HL-60 (cell line): ENCODE measurements at regions not wholly inside any gene's neighbourhood (a gene's known extent, or its start where the extent isn't known, plus 50 kb on each side); places are given as distances from the start of the nearest gene placed in this dataset.

Experiments used
- DNase-seq, 2 experiments: peaks; one replicate each; pipeline ENCODE4 v3.0.0-alpha.2; 2010 to 2020; ENCODE audit warnings: low read depth in 1 of 2, low spot score in 1 of 2
- H3K27ac ChIP-seq: fragments of 250-450 bp; sonication (Bioruptor Pico); replicated peaks from 2 replicates; pipeline ENCODE4 v1.5.1; 2020; ENCODE audit warnings: mild to moderate bottlenecking, moderate library complexity
- H3K27me3 ChIP-seq: fragments of 250-450 bp; sonication (Bioruptor Pico); 2 replicates; pipeline ENCODE4 v1.5.1; 2021; ENCODE audit warnings: mild to moderate bottlenecking, moderate library complexity; ENCODE audit not compliant: insufficient read depth, poor library complexity, severe bottlenecking
- H3K4me3 ChIP-seq: replicated peaks from 2 replicates; pipeline ENCODE4 v1.5.1; 2011; ENCODE audit warnings: mild to moderate bottlenecking, control low read depth, low read length; ENCODE audit not compliant: insufficient read depth
- CTCF ChIP-seq: IDR thresholded peaks from one replicate; pipeline ENCODE4 v1.5.1; 2011; ENCODE audit warnings: low read length, control low read depth, inconsistent platforms; ENCODE audit not compliant: insufficient read depth
- GABPA ChIP-seq: IDR thresholded peaks from 2 replicates; pipeline ENCODE4 v1.6.1; 2012; ENCODE audit warnings: low read depth
- POLR2AphosphoS5 ChIP-seq: IDR thresholded peaks from 2 replicates; pipeline ENCODE4 v1.6.1; 2012; ENCODE audit warnings: low read depth
- REST ChIP-seq: IDR thresholded peaks from 2 replicates; pipeline ENCODE4 v1.6.1; 2012; ENCODE audit warnings: low read depth; ENCODE audit not compliant: insufficient replicate concordance
- SPI1 ChIP-seq: IDR thresholded peaks from 2 replicates; pipeline ENCODE4 v1.6.1; 2012; ENCODE audit warnings: low read depth, mild to moderate bottlenecking, borderline replicate concordance

GRCh38 chr15:81450721-81451120 is 76.7 kb upstream of the TMC3 start:
- DNase-seq = no peak
- H3K4me3 ChIP-seq = no peak overlapping the region
- no peak for TF ChIP-seq SPI1
- TF ChIP-seq GABPA = no peak
- no peak for TF ChIP-seq POLR2AphosphoS5
- TF ChIP-seq CTCF = no peak
- TF ChIP-seq REST = no peak
- H3K27me3 ChIP-seq = no peaks in the 10 kb centered on the region
- H3K27ac ChIP-seq = no peak overlapping the region

- no peak for DNase-seq
- TF ChIP-seq SPI1 (no peak), CTCF (no peak), GABPA (no peak), REST (no peak), POLR2AphosphoS5 (no peak)
- Histone ChIP-seq H3K27me3 (no peaks in the 10 kb centered on the region), H3K4me3 (no peak overlapping the region), H3K27ac (no peak overlapping the region)
These were observed 75.9 kb upstream of the TMC3 start for GRCh38 chr15:81449836-81450474.

GRCh38 chr15:81443040-81443820 is 69.2 kb upstream of the TMC3 start:
- no peak for DNase-seq
- TF ChIP-seq GABPA = no peak
- TF ChIP-seq CTCF = no peak
- TF ChIP-seq REST = no peak
- no peak for TF ChIP-seq SPI1
- TF ChIP-seq POLR2AphosphoS5 = no peak
- no peak overlapping the region for H3K4me3 ChIP-seq
- H3K27me3 ChIP-seq = no peaks in the 10 kb centered on the region
- no peak overlapping the region for H3K27ac ChIP-seq
